ENCODE measurements at regions not wholly inside any gene's neighbourhood (a gene's known extent, or its start where the extent isn't known, plus 50 kb on each side); places are given as distances from the start of the nearest gene placed in this dataset.

GRCh38 chr13:104967836-104968630, 1567.4 kb downstream of the EFNB2 start:
- TF ChIP-seq CTCF (IDR thresholded peaks at IDR 0.05): no peak
- no peak for TF ChIP-seq POLR2AphosphoS5 (IDR thresholded peaks at IDR 0.05)
- TF ChIP-seq POLR2A (IDR thresholded peaks at IDR 0.05): no peak
- no peak for TF ChIP-seq EP300 (IDR thresholded peaks at IDR 0.05)
- H3K27me3 ChIP-seq: no peaks in the 10 kb centered on the region
- H3K4me1 ChIP-seq: no peaks in the 10 kb centered on the region
- no peak for ATAC-seq
- H3K9me3 ChIP-seq: no peaks in the 10 kb centered on the region
- no peak overlapping the region for H3K4me3 ChIP-seq
- 81 to 84% methylated on average over 9 of the region's 9 CpGs for WGBS, 2 donors (ENCODE audit: low coverage in 1 of 2)
- H3K36me3 ChIP-seq: no peaks in the 10 kb centered on the region
- H3K27ac ChIP-seq: no peak overlapping the region

GRCh38 chr13:104967376-104967775, 1568.1 kb downstream of the EFNB2 start:
- ATAC-seq: no peak
- H3K4me3 ChIP-seq: no peak overlapping the region
- no peaks in the 10 kb centered on the region for H3K4me1 ChIP-seq
- WGBS, 2 donors (ENCODE audit: low coverage in 1 of 2): 43 to 44% methylated on average over 3 of the region's 3 CpGs
- no peaks in the 10 kb centered on the region for H3K36me3 ChIP-seq
- TF ChIP-seq EP300 (IDR thresholded peaks at IDR 0.05): no peak
- TF ChIP-seq POLR2A (IDR thresholded peaks at IDR 0.05): no peak
- no peak for TF ChIP-seq POLR2AphosphoS5 (IDR thresholded peaks at IDR 0.05)
- TF ChIP-seq CTCF (IDR thresholded peaks at IDR 0.05): no peak
- no peaks in the 10 kb centered on the region for H3K9me3 ChIP-seq
- no peaks in the 10 kb centered on the region for H3K27me3 ChIP-seq
- no peak overlapping the region for H3K27ac ChIP-seq

GRCh38 chr13:104962411-104962810, 1573.1 kb downstream of the EFNB2 start:
- no peak for TF ChIP-seq POLR2AphosphoS5 (IDR thresholded peaks at IDR 0.05)
- no peak for TF ChIP-seq EP300 (IDR thresholded peaks at IDR 0.05)
- no peak for TF ChIP-seq POLR2A (IDR thresholded peaks at IDR 0.05)
- no peak for TF ChIP-seq CTCF (IDR thresholded peaks at IDR 0.05)
- WGBS, 2 donors (ENCODE audit: low coverage in 1 of 2): 88 to 90% methylated on average over 3 of the region's 3 CpGs
- Histone ChIP-seq H3K9me3 (no peaks in the 10 kb centered on the region), H3K4me1 (no peaks in the 10 kb centered on the region), H3K4me3 (no peak overlapping the region), H3K36me3 (no peaks in the 10 kb centered on the region), H3K27me3 (no peaks in the 10 kb centered on the region), H3K27ac (no peak overlapping the region)
- ATAC-seq: no peak

- ATAC-seq: no peak
- H3K27ac ChIP-seq: no peak overlapping the region
- no peaks in the 10 kb centered on the region for H3K27me3 ChIP-seq
- H3K4me1 ChIP-seq: no peaks in the 10 kb centered on the region
- H3K4me3 ChIP-seq: no peak overlapping the region
- H3K36me3 ChIP-seq: no peaks in the 10 kb centered on the region
- whole genome bisulfite sequencing, 2 donors (ENCODE audit: low coverage in 1 of 2): 89% methylated on average over 6 of the region's 6 CpGs; no CpG with 5 or more reads in 1 of the 2 donors
- no peak for TF ChIP-seq POLR2A (IDR thresholded peaks at IDR 0.05)
- no peaks in the 10 kb centered on the region for H3K9me3 ChIP-seq
Observed at GRCh38 chr13:104961246-104961645, 1574.2 kb downstream of the EFNB2 start.

- 60 to 87% methylated on average over 1 to 2 of the region's 2 CpGs for WGBS, 2 donors (ENCODE audit: low coverage in 1 of 2)
- TF ChIP-seq POLR2AphosphoS5 (IDR thresholded peaks at IDR 0.05) (no peak), POLR2A (IDR thresholded peaks at IDR 0.05) (no peak), EP300 (IDR thresholded peaks at IDR 0.05) (no peak), CTCF (IDR thresholded peaks at IDR 0.05) (no peak)
Observed at GRCh38 chr13:104954210-104954609, 1581.3 kb downstream of the EFNB2 start.

More at GRCh38 chr13:104954210-104954609, 1581.3 kb downstream of the EFNB2 start:
- Histone ChIP-seq H3K36me3 (no peaks in the 10 kb centered on the region), H3K27ac (no peak overlapping the region), H3K9me3 (no peaks in the 10 kb centered on the region), H3K4me3 (no peak overlapping the region), H3K4me1 (no peaks in the 10 kb centered on the region), H3K27me3 (no peaks in the 10 kb centered on the region)
- no peak for ATAC-seq

Data from gastroesophageal sphincter (tissue), 4 donors.